Naive thymus-derived CD4-positive, alpha-beta T cell (primary cell): ENCODE measurements at regions not wholly inside any gene's neighbourhood (a gene's known extent, or its start where the extent isn't known, plus 50 kb on each side); places are given as distances from the start of the nearest gene placed in this dataset.

Source experiments
- ATAC-seq: fragments of 150-1000 bp; cut with Tn5 transposase; 2 replicates; pipeline ENCODE4 v1.10.0; 2021; ENCODE audit warnings: mild to moderate bottlenecking, moderate library complexity
- CTCF ChIA-PET: fragments of 350-600 bp; sonication (Branson Sonifier 250); formaldehyde crosslinking; loops from one replicate; lab custom pipeline; 2021; ENCODE audit warnings: antibody characterized with exemption; lab: Charles Lee
- POLR2A ChIA-PET: fragments of 350-600 bp; sonication (Branson Sonifier 250); formaldehyde crosslinking; loops from one replicate; lab custom pipeline; 2021; ENCODE audit warnings: antibody characterized with exemption, inconsistent platforms; lab: Charles Lee
- DNase-seq, 9 donors: peaks; one replicate each; pipeline versions ENCODE4 v3.0.0 to v3.0.0-alpha.2; 2020 to 2022; ENCODE audit warnings: mixed read lengths in 1 of 9
- H3K27ac ChIP-seq: one replicate; pipeline ENCODE4 v1.7.0; 2013; ENCODE audit warnings: mild to moderate bottlenecking, low read depth, low read length, moderate library complexity
- H3K27me3 ChIP-seq, 2 donors: one replicate each; pipeline ENCODE4 v1.7.0; 2013; ENCODE audit warnings: low read length in 2 of 2, mild to moderate bottlenecking in 2 of 2, moderate library complexity in 2 of 2; ENCODE audit not compliant: control insufficient read depth in 2 of 2, insufficient read depth in 2 of 2
- H3K36me3 ChIP-seq, 3 experiments: 1 replicate in 2 of 3; 2 replicates in 1 of 3; pipeline ENCODE4 v1.7.0; 2013; ENCODE audit warnings: low read length in 3 of 3, mild to moderate bottlenecking in 3 of 3, moderate library complexity in 1 of 3; ENCODE audit not compliant: insufficient read depth in 3 of 3, control insufficient read depth in 2 of 3
- H3K4me1 ChIP-seq, 2 donors: one replicate each; pipeline ENCODE4 v1.7.0; 2013; ENCODE audit warnings: low read length in 2 of 2, mild to moderate bottlenecking in 2 of 2, moderate library complexity in 1 of 2; ENCODE audit not compliant: control insufficient read depth in 2 of 2, insufficient read depth in 2 of 2
- H3K4me3 ChIP-seq: 2 replicates; pipeline ENCODE4 v1.7.0; 2013; ENCODE audit warnings: mild to moderate bottlenecking, low read length
- H3K9me3 ChIP-seq, 3 experiments: 1 replicate in 2 of 3; 2 replicates in 1 of 3; pipeline ENCODE4 v1.7.0; 2013; ENCODE audit warnings: low read length in 3 of 3; ENCODE audit not compliant: control insufficient read depth in 2 of 3
- H3K27ac Mint-ChIP-seq, 9 donors: one replicate each; pipeline ENCODE4 v1.8.0; 2020 to 2022; ENCODE audit warnings: mixed read lengths in 9 of 9, mild to moderate bottlenecking in 8 of 9, moderate library complexity in 5 of 9, inconsistent platforms in 2 of 9
- H3K27me3 Mint-ChIP-seq, 5 donors: one replicate each; pipeline ENCODE4 v1.8.0; 2021 to 2022; ENCODE audit warnings: mixed read lengths in 5 of 5, mild to moderate bottlenecking in 1 of 5
- H3K36me3 Mint-ChIP-seq, 5 donors: one replicate each; pipeline ENCODE4 v1.8.0; 2020 to 2022; ENCODE audit warnings: mixed read lengths in 5 of 5, mild to moderate bottlenecking in 3 of 5, inconsistent platforms in 1 of 5
- H3K4me1 Mint-ChIP-seq, 7 donors: one replicate each; pipeline ENCODE4 v1.8.0; 2020 to 2022; ENCODE audit warnings: mixed read lengths in 7 of 7, mild to moderate bottlenecking in 3 of 7, inconsistent platforms in 1 of 7
- H3K4me3 Mint-ChIP-seq, 10 donors: one replicate each; pipeline ENCODE4 v1.8.0; 2020 to 2022; ENCODE audit warnings: mild to moderate bottlenecking in 10 of 10, mixed read lengths in 10 of 10, moderate library complexity in 6 of 10, inconsistent platforms in 2 of 10
- H3K9me3 Mint-ChIP-seq, 11 donors: one replicate each; pipeline ENCODE4 v1.8.0; 2020 to 2022; ENCODE audit warnings: mixed read lengths in 11 of 11, mild to moderate bottlenecking in 4 of 11, inconsistent platforms in 1 of 11, moderate library complexity in 1 of 11
- intact Hi-C, 2 donors: fragments of 100-400 bp; cut with micrococcal nuclease; formaldehyde crosslinking; loops; one replicate each; pipeline ENCODE4 v1.15.1; 2023

DNA sequence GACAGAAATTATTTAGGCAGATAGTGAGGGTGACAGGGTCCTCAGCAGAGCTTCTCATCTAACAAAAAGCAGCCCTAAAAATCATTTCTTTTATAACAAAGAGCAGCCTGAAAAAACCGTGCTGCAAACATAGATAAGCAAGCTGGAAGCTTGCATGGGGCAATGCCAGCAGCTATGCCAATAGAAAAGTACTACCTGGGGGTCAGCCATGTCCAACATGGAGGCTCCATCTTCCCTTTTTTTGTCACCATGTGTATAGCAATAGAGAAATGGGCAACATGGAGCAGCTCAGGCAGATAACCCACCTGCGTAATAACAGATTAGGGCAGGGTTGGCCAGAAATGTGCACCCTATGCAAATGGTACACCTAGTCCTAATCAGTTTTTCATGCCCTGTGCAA, 57.4 kb upstream of the IGLL5 start:
- Histone ChIP-seq H3K9me3 (no peaks in the 10 kb centered on the region), H3K4me1 (no peaks in the 10 kb centered on the region), H3K27me3 (no peaks in the 10 kb centered on the region), H3K27ac (no peak overlapping the region), H3K4me3 (no peak overlapping the region), H3K36me3 (no peaks in the 10 kb centered on the region)
- DNase-seq (no peak), ATAC-seq (no peak)
- Mint-ChIP-seq H3K36me3 (peaks cover 0 to 9% (median 3%) of the 10 kb centered on the region in 5 donors), H3K9me3 (peaks cover 0 to 15% (median 6%) of the 10 kb centered on the region in 11 donors), H3K4me1 (peaks cover 11 to 38% (median 22%) of the 10 kb centered on the region in 7 donors), H3K27ac (no peak overlapping the region), H3K27me3 (peaks cover 0 to 67% (median 0%) of the 10 kb centered on the region in 5 donors), H3K4me3 (no peak overlapping the region)
- CTCF ChIA-PET = interaction anchor here (0.6 to 2.2 kb wide), 7 partner anchors 8 to 44 kb away, joined by 3 to 11 read pairs (median 3); no protein-coding TSS in a partner anchor
- intact Hi-C loops = loop anchor here in 1 of 2 donors (1.0 kb wide), 1 partner anchor 8 kb away; no protein-coding TSS in a partner anchor
- POLR2A ChIA-PET = interaction anchor here (0.7 to 2.6 kb wide), 7 partner anchors 8 to 44 kb away, joined by 3 to 8 read pairs (median 3); no protein-coding TSS in a partner anchor

GRCh38 chr22:22830957-22831688, 56.5 kb upstream of the IGLL5 start:
- Histone ChIP-seq H3K4me3 (no peak overlapping the region), H3K36me3 (no peaks in the 10 kb centered on the region), H3K27ac (no peak overlapping the region), H3K27me3 (no peaks in the 10 kb centered on the region), H3K4me1 (no peaks in the 10 kb centered on the region), H3K9me3 (no peaks in the 10 kb centered on the region)
- H3K9me3 Mint-ChIP-seq = peaks cover 0 to 12% (median 6%) of the 10 kb centered on the region in 11 donors
- H3K4me3 Mint-ChIP-seq = no peak overlapping the region
- DNase-seq (no peak), ATAC-seq (no peak)
- peaks cover 0 to 68% (median 0%) of the 10 kb centered on the region in 5 donors for H3K27me3 Mint-ChIP-seq
- POLR2A ChIA-PET = interaction anchor here (0.7 to 2.6 kb wide), 5 partner anchors 9 to 43 kb away, joined by 3 to 8 read pairs (median 4); no protein-coding TSS in a partner anchor
- H3K36me3 Mint-ChIP-seq = peaks cover 0 to 9% (median 3%) of the 10 kb centered on the region in 5 donors
- CTCF ChIA-PET = interaction anchor here (0.5 to 2.2 kb wide), 8 partner anchors 9 to 421 kb away, joined by 3 to 11 read pairs (median 3); no protein-coding TSS in a partner anchor
- H3K4me1 Mint-ChIP-seq = peaks cover 4 to 34% (median 15%) of the 10 kb centered on the region in 7 donors
- no peak overlapping the region for H3K27ac Mint-ChIP-seq
- intact Hi-C loops = loop anchor here in 1 of 2 donors (1.0 kb wide), 1 partner anchor 9 kb away; no protein-coding TSS in a partner anchor

- Mint-ChIP-seq H3K27me3 (peaks cover 0 to 69% (median 0%) of the 10 kb centered on the region in 5 donors), H3K4me1 (peaks cover 11 to 35% (median 12%) of the 10 kb centered on the region in 7 donors), H3K27ac (peak overlapping the region in 2 of 9 donors; percentile 64 to 65), H3K9me3 (peaks cover 0 to 12% (median 4%) of the 10 kb centered on the region in 11 donors), H3K36me3 (peaks cover 0 to 9% (median 0%) of the 10 kb centered on the region in 5 donors), H3K4me3 (no peak overlapping the region)
- Histone ChIP-seq H3K27me3 (no peaks in the 10 kb centered on the region), H3K36me3 (no peaks in the 10 kb centered on the region), H3K9me3 (no peaks in the 10 kb centered on the region), H3K4me3 (no peak overlapping the region), H3K4me1 (peaks cover under 1 to 3% of the 10 kb centered on the region in 2 donors), H3K27ac (no peak overlapping the region)
- intact Hi-C loops = no loop called here
- ATAC-seq (no peak), DNase-seq (no peak)
- ChIA-PET CTCF (interaction anchor here (0.6 to 1.2 kb wide), 2 partner anchors 17 to 27 kb away, joined by 3 read pairs; no protein-coding TSS in a partner anchor), POLR2A (interaction anchor here (0.6 to 2.6 kb wide), 2 partner anchors 11 to 15 kb away, joined by 3 to 8 read pairs; no protein-coding TSS in a partner anchor)
Observed at GRCh38 chr22:22833059-22833458, 54.6 kb upstream of the IGLL5 start.

GRCh38 chr22:22833488-22833887, 54.1 kb upstream of the IGLL5 start:
- peaks cover 0 to 9% (median 0%) of the 10 kb centered on the region in 5 donors for H3K36me3 Mint-ChIP-seq
- H3K36me3 ChIP-seq = no peaks in the 10 kb centered on the region
- no peaks in the 10 kb centered on the region for H3K27me3 ChIP-seq
- peaks cover 0 to 69% (median 0%) of the 10 kb centered on the region in 5 donors for H3K27me3 Mint-ChIP-seq
- no peak overlapping the region for H3K4me3 Mint-ChIP-seq
- no peak for DNase-seq
- H3K4me1 ChIP-seq = peaks cover 5 to 8% of the 10 kb centered on the region in 2 donors
- POLR2A ChIA-PET = interaction anchor here (0.6 kb wide), 2 partner anchors 14 to 391 kb away, joined by 3 read pairs; no protein-coding TSS in a partner anchor
- no peaks in the 10 kb centered on the region for H3K9me3 ChIP-seq
- H3K27ac Mint-ChIP-seq = peak overlapping the region in 2 of 9 donors; percentile 64 to 65
- no peak for ATAC-seq
- intact Hi-C loops = no loop called here
- H3K4me1 Mint-ChIP-seq = peaks cover 14 to 39% (median 16%) of the 10 kb centered on the region in 7 donors
- no peak overlapping the region for H3K4me3 ChIP-seq
- H3K9me3 Mint-ChIP-seq = peaks cover 0 to 12% (median 4%) of the 10 kb centered on the region in 11 donors
- CTCF ChIA-PET = interaction anchor here (0.6 to 1.2 kb wide), 2 partner anchors 17 to 28 kb away, joined by 3 read pairs; no protein-coding TSS in a partner anchor
- no peak overlapping the region for H3K27ac ChIP-seq

DNA sequence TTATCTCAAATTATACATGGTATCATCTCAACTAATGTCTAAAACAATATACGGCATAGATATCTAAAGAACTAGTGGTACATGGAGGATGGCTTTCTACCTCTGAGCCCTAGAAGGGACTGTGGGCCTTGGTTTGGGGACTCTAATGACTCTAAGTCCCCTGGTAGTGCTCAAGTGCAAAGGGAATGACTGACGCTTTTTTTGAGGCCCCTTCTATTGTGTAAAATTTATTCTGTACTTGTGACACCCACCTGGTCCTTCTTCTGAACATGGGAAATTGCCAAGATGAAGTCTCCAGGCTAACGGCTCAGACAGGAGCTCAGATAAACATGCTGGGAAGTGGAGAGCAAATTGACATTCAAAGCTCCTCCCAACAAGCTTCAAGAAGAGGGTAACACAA, 53.4 kb upstream of the IGLL5 start:
- Mint-ChIP-seq H3K36me3 (peaks cover 0 to 9% (median 0%) of the 10 kb centered on the region in 5 donors), H3K4me1 (peaks cover 18 to 45% (median 22%) of the 10 kb centered on the region in 7 donors), H3K4me3 (no peak overlapping the region), H3K27me3 (peaks cover 0 to 66% (median 0%) of the 10 kb centered on the region in 5 donors), H3K27ac (peak overlapping the region in 1 of 9 donors; percentile 30), H3K9me3 (peaks cover 0 to 12% (median 4%) of the 10 kb centered on the region in 11 donors)
- H3K4me1 ChIP-seq = peaks cover 8 to 15% of the 10 kb centered on the region in 2 donors
- no peak overlapping the region for H3K27ac ChIP-seq
- no peaks in the 10 kb centered on the region for H3K9me3 ChIP-seq
- ATAC-seq (no peak), DNase-seq (no peak)
- no peak overlapping the region for H3K4me3 ChIP-seq
- no peaks in the 10 kb centered on the region for H3K27me3 ChIP-seq
- ChIA-PET POLR2A (interaction anchor here (0.7 to 1.3 kb wide), 3 partner anchors 11 to 32 kb away, joined by 3 to 8 read pairs (median 3); no protein-coding TSS in a partner anchor), CTCF (interaction anchor here (0.6 to 1.3 kb wide), 5 partner anchors 11 to 1009 kb away, joined by 3 to 9 read pairs (median 3); no protein-coding TSS in a partner anchor)
- no peaks in the 10 kb centered on the region for H3K36me3 ChIP-seq
- intact Hi-C loops = no loop called here

- Mint-ChIP-seq H3K4me3 (no peak overlapping the region), H3K27me3 (peaks cover 0 to 65% (median 0%) of the 10 kb centered on the region in 5 donors), H3K4me1 (peaks cover 18 to 45% (median 22%) of the 10 kb centered on the region in 7 donors), H3K36me3 (peaks cover 0 to 9% (median 0%) of the 10 kb centered on the region in 5 donors), H3K27ac (no peak overlapping the region), H3K9me3 (peaks cover 0 to 12% (median 4%) of the 10 kb centered on the region in 11 donors)
- Histone ChIP-seq H3K9me3 (no peaks in the 10 kb centered on the region), H3K4me1 (peaks cover 8 to 15% of the 10 kb centered on the region in 2 donors), H3K27ac (no peak overlapping the region), H3K36me3 (no peaks in the 10 kb centered on the region), H3K27me3 (no peaks in the 10 kb centered on the region), H3K4me3 (no peak overlapping the region)
- ChIA-PET CTCF (interaction anchor here (0.6 to 1.3 kb wide), 5 partner anchors 12 to 1009 kb away, joined by 3 to 9 read pairs (median 3); no protein-coding TSS in a partner anchor), POLR2A (interaction anchor here (0.7 to 1.3 kb wide), 3 partner anchors 10 to 31 kb away, joined by 3 to 8 read pairs (median 3); no protein-coding TSS in a partner anchor)
- ATAC-seq (no peak), DNase-seq (no peak)
- intact Hi-C loops = no loop called here
Observed at GRCh38 chr22:22834783-22835182, 52.8 kb upstream of the IGLL5 start.
